Aorta (tissue), 5 donors: ENCODE measurements at regions not wholly inside any gene's neighbourhood (a gene's known extent, or its start where the extent isn't known, plus 50 kb on each side); places are given as distances from the start of the nearest gene placed in this dataset.

Experiments used
- ATAC-seq: fragments of 200-7000 bp; cut with Tn5 transposase; one replicate; pipeline ENCODE4 v1.9.1; 2022; ENCODE audit warnings: moderate library complexity; ENCODE audit not compliant: low FRiP score
- DNase-seq, 2 donors: peaks; one replicate each; pipeline ENCODE4 v3.0.0-alpha.2; 2020
- H3K27ac ChIP-seq, 2 donors: one replicate each; pipeline ENCODE4 v1.5.1; 2013; ENCODE audit warnings: low read length in 2 of 2, mild to moderate bottlenecking in 2 of 2, moderate library complexity in 2 of 2, control low read depth in 1 of 2, inconsistent platforms in 1 of 2, low read depth in 1 of 2
- H3K27me3 ChIP-seq, 2 donors: one replicate each; pipeline ENCODE4 v1.6.1; 2013; ENCODE audit warnings: control low read depth in 1 of 2, low read length in 1 of 2, mild to moderate bottlenecking in 1 of 2, moderate library complexity in 1 of 2; ENCODE audit not compliant: insufficient read depth in 2 of 2, control insufficient read depth in 1 of 2
- H3K36me3 ChIP-seq, 2 donors: one replicate each; pipeline ENCODE4 v1.6.1; 2013; ENCODE audit warnings: control low read depth in 1 of 2, low read length in 1 of 2, mild to moderate bottlenecking in 1 of 2; ENCODE audit not compliant: insufficient read depth in 2 of 2, control insufficient read depth in 1 of 2
- H3K4me1 ChIP-seq, 2 donors: one replicate each; pipeline ENCODE4 v1.6.1; 2013; ENCODE audit warnings: low read length in 2 of 2, control low read depth in 1 of 2, mild to moderate bottlenecking in 1 of 2, moderate library complexity in 1 of 2; ENCODE audit not compliant: insufficient read depth in 2 of 2, control insufficient read depth in 1 of 2
- H3K4me3 ChIP-seq, 2 donors: one replicate each; pipeline ENCODE4 v1.5.1; 2013; ENCODE audit warnings: low read length in 2 of 2, control low read depth in 1 of 2, mild to moderate bottlenecking in 1 of 2
- H3K9me3 ChIP-seq: one replicate; pipeline ENCODE4 v1.6.1; 2013; ENCODE audit warnings: mild to moderate bottlenecking, low read length; ENCODE audit not compliant: control insufficient read depth
- WGBS, 2 donors: extraction: QIAGEN DNeasy Blood & Tissue Kit; methylation state at CpG; one replicate each; pipeline ENCODE4 v1.1.7; 2013; 5-methylcytosine and 5-hydroxymethylcytosine counted together
- intact Hi-C, 2 donors: fragments of 100-400 bp; cut with DNase I; formaldehyde crosslinking; loops; one replicate each; pipeline versions ENCODE4 v1.14.2 to v1.15.0; 2022
- donor health status: healthy with polysubstance abuse.
- donor health status: Bipolar disorder and iron deficiency.
- donor health status: DM: no; HTN: no; CAD: no.
- donor health status: DM: no; HTN: no; CAD: no.
- donor health status: DM: yes; HTN: yes; CAD: no.

DNA sequence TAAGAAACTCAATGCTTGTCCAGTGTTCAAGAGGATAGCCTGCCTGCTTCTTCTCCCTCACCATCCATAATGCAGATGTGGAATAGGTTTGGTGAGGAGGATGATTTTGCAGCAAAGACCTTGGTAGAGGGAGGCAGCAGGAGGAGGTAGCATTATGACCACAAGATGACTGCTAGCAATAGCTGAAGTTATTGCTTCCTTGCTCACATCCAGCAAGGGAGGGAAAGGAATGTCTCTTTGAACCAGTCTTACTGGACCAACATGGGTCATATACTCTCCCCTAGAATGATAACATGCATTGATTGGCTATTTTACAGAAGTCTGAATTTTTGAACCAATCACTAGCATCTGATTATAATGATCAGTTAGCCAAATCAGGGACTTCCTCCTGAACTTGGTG, 607.6 kb downstream of the EBF1 start:
- no peaks in the 10 kb centered on the region for H3K36me3 ChIP-seq
- no peak overlapping the region for H3K27ac ChIP-seq
- ATAC-seq = no peak
- intact Hi-C loops = no loop called here
- H3K9me3 ChIP-seq = no peaks in the 10 kb centered on the region
- H3K27me3 ChIP-seq = no peaks in the 10 kb centered on the region
- no peak overlapping the region for H3K4me3 ChIP-seq
- H3K4me1 ChIP-seq = no peaks in the 10 kb centered on the region
- no peak for DNase-seq

DNA sequence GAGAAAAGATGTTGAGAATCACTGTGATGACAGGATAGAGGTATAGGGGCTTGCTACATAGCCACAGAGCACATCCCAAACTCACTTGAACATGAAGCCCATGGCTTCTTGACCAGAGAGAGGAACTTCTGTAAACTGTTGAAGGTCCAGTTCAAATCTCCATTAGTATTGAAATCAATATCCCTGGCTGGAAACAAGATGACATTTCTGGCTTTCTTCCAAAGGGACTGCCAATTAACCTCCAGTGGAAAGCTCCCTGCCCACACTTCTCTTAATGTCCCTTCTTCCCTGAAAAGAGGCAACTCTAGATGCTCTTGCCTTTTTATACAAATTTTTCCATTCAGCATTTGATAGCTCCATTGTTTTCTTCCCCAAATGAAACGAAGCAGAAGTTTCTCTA, 612.1 kb downstream of the EBF1 start:
- ATAC-seq (no peak), DNase-seq (no peak)
- Histone ChIP-seq H3K27ac (no peak overlapping the region), H3K4me1 (no peaks in the 10 kb centered on the region), H3K36me3 (no peaks in the 10 kb centered on the region), H3K9me3 (no peaks in the 10 kb centered on the region), H3K27me3 (no peaks in the 10 kb centered on the region), H3K4me3 (no peak overlapping the region)
- WGBS, 2 donors = 33 to 36% methylated on average over 1 of the region's 1 CpG
- intact Hi-C loops = loop anchor here in 1 of 2 donors (10.0 kb wide), 1 partner anchor 617 kb away; no protein-coding TSS in a partner anchor

DNA sequence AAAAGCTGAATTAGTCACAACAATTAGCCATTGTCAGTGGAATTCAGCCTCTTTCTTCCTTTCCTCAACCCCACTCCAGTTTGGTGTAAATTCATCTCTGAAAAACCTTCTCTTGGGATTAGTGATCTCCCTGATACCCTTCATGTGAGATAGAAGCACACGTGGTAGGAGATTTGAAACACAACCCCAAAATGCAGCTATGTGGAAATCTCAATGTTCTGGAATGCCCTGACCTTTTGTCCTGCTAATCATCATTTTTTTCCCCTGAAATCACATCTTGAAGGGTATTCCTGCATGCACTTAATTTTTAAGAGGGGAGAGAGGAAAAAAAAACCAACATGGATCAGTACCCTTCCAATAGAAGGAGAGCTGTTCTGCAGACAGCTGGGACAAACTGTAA, 612.6 kb downstream of the EBF1 start:
- Histone ChIP-seq H3K36me3 (no peaks in the 10 kb centered on the region), H3K9me3 (no peaks in the 10 kb centered on the region), H3K27ac (no peak overlapping the region), H3K4me1 (no peaks in the 10 kb centered on the region), H3K27me3 (no peaks in the 10 kb centered on the region), H3K4me3 (no peak overlapping the region)
- intact Hi-C loops = loop anchor here in 1 of 2 donors (10.0 kb wide), 1 partner anchor 618 kb away; no protein-coding TSS in a partner anchor
- WGBS, 2 donors = 83 to 86% methylated on average over 1 of the region's 1 CpG
- DNase-seq (no peak), ATAC-seq (no peak)

DNA sequence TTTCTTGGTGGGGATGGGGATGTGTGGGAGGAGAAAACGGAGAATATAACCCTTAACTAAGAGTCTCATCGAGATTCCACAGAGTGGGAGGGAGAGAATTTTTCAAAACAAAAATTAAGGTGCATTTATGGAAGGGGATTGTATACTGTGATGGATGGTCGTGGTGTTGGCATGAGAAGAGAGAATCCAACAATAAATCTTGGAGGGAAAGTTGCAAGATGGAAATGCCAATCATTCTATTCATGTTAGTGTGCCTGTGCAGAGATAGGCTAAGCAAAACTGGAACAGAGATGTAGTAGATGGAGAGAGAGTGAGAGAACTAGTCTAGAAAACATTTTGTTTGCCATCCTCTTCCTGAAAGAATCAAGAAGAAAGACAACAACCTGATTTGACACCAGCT, 613.1 kb downstream of the EBF1 start:
- WGBS, 2 donors = 70 to 75% methylated on average over 3 of the region's 3 CpGs
- Histone ChIP-seq H3K27me3 (no peaks in the 10 kb centered on the region), H3K4me1 (no peaks in the 10 kb centered on the region), H3K36me3 (no peaks in the 10 kb centered on the region), H3K9me3 (no peaks in the 10 kb centered on the region), H3K27ac (no peak overlapping the region), H3K4me3 (no peak overlapping the region)
- no peak for ATAC-seq
- no peak for DNase-seq
- intact Hi-C loops = loop anchor here in 1 of 2 donors (10.0 kb wide), 1 partner anchor 618 kb away; no protein-coding TSS in a partner anchor

DNA sequence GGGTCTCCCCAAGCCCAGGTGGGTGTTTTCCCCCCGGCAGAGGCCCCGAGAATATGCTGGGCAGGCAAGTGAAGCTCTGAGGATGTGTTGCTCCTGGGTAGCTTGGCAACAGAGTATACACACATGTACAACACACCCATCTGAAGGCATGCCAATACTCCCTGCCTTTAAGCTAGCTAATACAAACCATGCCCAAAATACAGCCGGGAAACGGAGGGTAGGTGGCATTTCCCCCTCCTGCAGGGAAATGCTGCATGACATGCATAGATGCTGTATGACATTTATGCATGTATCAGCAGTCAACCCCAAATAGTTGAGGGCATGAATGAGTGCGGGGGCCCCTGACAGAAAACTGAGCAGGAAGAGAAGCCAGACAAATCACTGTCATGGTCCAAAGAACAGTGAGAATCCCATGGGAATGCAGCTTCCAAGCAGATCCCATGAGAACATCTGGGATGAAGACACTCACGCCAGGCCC, 614.1 kb downstream of the EBF1 start:
- intact Hi-C loops = loop anchor here in 1 of 2 donors (10.0 kb wide), 1 partner anchor 619 kb away; no protein-coding TSS in a partner anchor
- H3K9me3 ChIP-seq = no peaks in the 10 kb centered on the region
- H3K36me3 ChIP-seq = no peaks in the 10 kb centered on the region
- H3K4me3 ChIP-seq = no peak overlapping the region
- WGBS, 2 donors = 28 to 38% methylated on average over 6 of the region's 6 CpGs
- no peaks in the 10 kb centered on the region for H3K4me1 ChIP-seq
- no peak overlapping the region for H3K27ac ChIP-seq
- H3K27me3 ChIP-seq = no peaks in the 10 kb centered on the region
- DNase-seq (peak; percentile 66 to 76), ATAC-seq (peak; percentile 81)

DNA sequence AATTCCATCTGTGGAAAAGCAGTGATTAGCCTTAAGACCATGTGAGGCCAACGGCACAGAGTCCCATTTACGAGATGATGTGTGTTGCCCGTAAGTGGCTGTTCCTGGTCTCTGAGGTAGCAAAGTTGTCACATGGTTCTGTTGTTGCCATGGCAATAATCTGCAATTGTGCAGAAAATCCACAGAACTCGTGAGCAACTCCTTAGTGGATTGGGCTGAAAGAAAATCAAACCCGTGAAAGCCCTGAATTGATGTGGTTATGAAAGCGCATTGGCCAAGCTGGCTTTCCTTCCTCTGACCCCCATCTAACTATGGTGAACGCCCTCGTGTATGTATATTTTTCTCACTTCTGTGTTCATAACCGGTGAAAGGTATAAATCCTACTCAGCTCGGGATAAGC, 614.7 kb downstream of the EBF1 start:
- intact Hi-C loops = loop anchor here in 1 of 2 donors (10.0 kb wide), 1 partner anchor 620 kb away; no protein-coding TSS in a partner anchor
- ATAC-seq (peak; percentile 59), DNase-seq (no peak)
- H3K4me3 ChIP-seq = no peak overlapping the region
- no peak overlapping the region for H3K27ac ChIP-seq
- H3K27me3 ChIP-seq = no peaks in the 10 kb centered on the region
- WGBS, 2 donors = 63 to 67% methylated on average over 10 of the region's 10 CpGs
- H3K9me3 ChIP-seq = no peaks in the 10 kb centered on the region
- H3K4me1 ChIP-seq = no peaks in the 10 kb centered on the region
- H3K36me3 ChIP-seq = no peaks in the 10 kb centered on the region

DNA sequence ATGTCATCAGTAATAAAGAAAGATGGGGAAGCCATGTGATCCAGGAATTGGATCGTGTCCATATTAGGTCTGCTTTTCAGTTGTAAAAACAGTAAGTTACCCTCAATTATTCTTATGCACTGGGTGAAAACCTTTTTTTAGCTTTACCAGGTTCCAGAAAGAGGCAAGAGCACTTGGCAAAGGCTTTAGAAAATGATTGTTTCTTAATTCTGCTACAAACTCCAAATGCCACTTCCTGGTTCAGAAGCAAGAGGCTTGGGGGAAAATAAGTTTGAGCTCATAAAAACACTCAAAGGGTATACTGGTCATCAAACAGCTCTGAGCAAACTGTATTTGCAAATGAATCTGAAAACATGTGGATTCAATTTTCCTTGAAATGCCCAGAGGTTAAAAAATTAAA, 615.6 kb downstream of the EBF1 start:
- intact Hi-C loops = loop anchor here in 1 of 2 donors (10.0 kb wide), 1 partner anchor 621 kb away; no protein-coding TSS in a partner anchor
- 0 to 5% methylated on average over 1 of the region's 1 CpG for WGBS, 2 donors

DNA sequence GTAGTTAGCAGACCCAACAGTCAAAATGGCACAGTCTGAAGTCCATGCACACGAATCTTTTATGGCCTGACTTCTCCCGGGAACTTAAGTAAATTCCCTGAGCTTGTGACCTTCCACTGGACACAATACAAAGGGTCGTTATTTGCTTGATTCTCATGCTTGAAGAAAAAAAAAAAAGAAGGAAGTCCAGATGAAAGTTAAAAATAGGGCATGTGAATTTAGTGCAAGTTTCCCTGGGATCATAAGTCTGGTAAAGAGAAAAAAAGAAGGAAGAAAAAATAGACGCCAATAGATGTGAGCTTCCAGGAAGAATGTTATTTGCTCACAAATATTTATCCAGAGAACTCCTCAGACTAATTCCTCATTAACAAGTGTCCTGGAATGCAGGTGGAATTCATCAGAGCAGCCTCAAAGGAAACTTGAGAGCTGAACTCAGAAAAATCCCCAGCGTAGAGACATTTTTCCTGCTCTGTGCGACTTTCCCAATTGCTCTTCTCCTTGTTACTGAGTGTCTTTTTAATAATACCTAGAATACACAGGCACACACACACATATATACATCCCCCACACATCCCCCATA, 616.3 kb downstream of the EBF1 start:
- no peak for ATAC-seq
- H3K4me3 ChIP-seq = no peak overlapping the region
- no peaks in the 10 kb centered on the region for H3K9me3 ChIP-seq
- 45 to 48% methylated on average over 6 of the region's 6 CpGs for WGBS, 2 donors
- no peaks in the 10 kb centered on the region for H3K36me3 ChIP-seq
- no peaks in the 10 kb centered on the region for H3K4me1 ChIP-seq
- no peaks in the 10 kb centered on the region for H3K27me3 ChIP-seq
- DNase-seq = no peak
- intact Hi-C loops = loop anchor here in 1 of 2 donors (10.0 kb wide), 1 partner anchor 621 kb away; no protein-coding TSS in a partner anchor
- H3K27ac ChIP-seq = no peak overlapping the region

More for the DNA sequence above, 615.6 kb downstream of the EBF1 start:
- Histone ChIP-seq H3K27ac (no peak overlapping the region), H3K36me3 (no peaks in the 10 kb centered on the region), H3K4me3 (no peak overlapping the region), H3K27me3 (no peaks in the 10 kb centered on the region), H3K4me1 (no peaks in the 10 kb centered on the region), H3K9me3 (no peaks in the 10 kb centered on the region)
- ATAC-seq (no peak), DNase-seq (no peak)

DNA sequence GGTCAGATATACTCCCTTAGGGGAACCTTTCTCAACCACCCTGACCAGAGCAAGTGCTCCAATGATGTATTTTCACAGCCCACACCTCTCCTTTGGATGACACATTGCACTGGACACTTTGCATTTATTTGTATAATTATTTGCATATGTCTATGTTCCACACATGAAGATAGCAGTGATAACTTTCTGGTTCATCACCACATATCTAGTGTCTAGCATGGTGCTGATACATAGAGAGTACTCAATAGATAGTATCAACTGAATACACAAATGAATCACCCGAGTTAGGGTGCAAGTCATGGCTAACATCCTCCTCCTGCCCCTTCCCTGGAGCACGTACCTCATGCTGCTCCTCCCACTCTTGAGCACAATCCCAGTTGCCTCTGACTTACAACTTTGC, 617.6 kb downstream of the EBF1 start:
- no peak overlapping the region for H3K4me3 ChIP-seq
- 93 to 94% methylated on average over 2 of the region's 2 CpGs for WGBS, 2 donors
- no peaks in the 10 kb centered on the region for H3K36me3 ChIP-seq
- DNase-seq = no peak
- no peak overlapping the region for H3K27ac ChIP-seq
- intact Hi-C loops = loop anchor here in 1 of 2 donors (10.0 kb wide), 1 partner anchor 623 kb away; no protein-coding TSS in a partner anchor
- H3K9me3 ChIP-seq = no peaks in the 10 kb centered on the region
- H3K4me1 ChIP-seq = no peaks in the 10 kb centered on the region
- no peaks in the 10 kb centered on the region for H3K27me3 ChIP-seq
- no peak for ATAC-seq
